Activated CD4-positive, alpha-beta T cell treated with anti-CD3 and anti-CD28 coated beads, Interleukin-2, Interleukin-6, amounts not matched to agents 100 ng/mL and 50 ng/mL, durations not matched to agents 16 hours and 8 hours (primary cell): ENCODE measurements at regions not wholly inside any gene's neighbourhood (a gene's known extent, or its start where the extent isn't known, plus 50 kb on each side); places are given as distances from the start of the nearest gene placed in this dataset.
"Not testable (repeated sequence)": the region's sequence is repeated elsewhere in the genome, so short reads cannot be mapped to it uniquely, and the experiment has no call there.

Experiments used
- DNase-seq: peaks from one replicate; pipeline ENCODE4 v3.0.0-alpha.2; 2020

DNA sequence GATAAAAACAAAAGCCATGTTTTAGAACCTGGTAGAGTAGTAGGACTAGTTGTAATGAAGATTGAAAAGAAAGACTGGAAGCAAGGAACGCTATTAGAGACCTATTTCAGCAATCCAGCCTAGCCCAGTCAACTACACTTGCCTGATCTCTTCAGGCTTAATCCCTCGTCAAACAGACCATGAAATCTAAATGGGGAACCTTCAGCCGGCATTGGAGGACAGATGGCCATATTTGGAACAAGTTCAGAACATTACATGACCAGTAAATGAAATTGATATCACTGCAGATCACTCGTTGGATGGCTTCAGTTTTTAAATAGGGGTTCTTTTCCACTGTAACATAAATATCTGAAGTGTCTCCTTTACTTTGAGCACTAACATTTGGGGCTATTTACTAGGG lies 84.8 kb upstream of the WDR44 start:
- no peak for DNase-seq

DNA sequence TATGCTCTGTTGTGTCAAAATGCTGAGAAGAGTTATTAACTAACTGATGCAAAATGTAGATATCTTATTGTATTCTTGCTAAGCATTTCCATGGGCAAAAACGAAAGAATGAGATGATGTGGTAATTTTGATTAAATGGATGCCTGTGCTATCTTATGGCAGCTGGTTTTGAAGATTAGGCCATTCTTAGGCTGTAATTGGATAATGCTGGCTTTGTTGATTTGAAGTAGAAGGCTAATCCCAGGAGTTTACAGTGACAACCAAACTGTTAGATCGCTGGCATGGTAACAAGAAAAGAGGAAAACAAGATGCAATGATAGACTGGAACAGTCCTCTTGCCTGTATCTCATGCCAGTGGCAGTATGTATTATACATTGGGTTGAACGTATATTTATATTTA lies 74.1 kb upstream of the WDR44 start:
- no peak for DNase-seq

DNA sequence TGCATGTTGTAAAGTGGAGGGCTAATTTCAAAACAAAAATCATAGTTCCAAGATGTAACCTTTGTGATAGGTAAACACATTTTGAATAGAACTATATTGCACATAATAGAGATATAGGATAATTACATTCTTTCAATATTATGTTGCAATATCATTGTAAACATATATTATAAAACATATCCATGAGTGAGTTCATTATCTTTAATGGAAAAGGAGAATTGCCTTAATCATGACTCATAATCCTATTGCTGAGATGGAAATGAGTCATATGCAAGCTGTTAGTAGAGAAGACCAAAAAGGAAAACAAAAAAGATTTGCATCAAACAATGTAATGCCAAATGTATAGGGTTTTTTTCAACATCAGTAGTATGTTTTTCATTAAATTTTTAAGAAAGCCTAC lies 73.7 kb upstream of the WDR44 start:
- DNase-seq = no peak

DNA sequence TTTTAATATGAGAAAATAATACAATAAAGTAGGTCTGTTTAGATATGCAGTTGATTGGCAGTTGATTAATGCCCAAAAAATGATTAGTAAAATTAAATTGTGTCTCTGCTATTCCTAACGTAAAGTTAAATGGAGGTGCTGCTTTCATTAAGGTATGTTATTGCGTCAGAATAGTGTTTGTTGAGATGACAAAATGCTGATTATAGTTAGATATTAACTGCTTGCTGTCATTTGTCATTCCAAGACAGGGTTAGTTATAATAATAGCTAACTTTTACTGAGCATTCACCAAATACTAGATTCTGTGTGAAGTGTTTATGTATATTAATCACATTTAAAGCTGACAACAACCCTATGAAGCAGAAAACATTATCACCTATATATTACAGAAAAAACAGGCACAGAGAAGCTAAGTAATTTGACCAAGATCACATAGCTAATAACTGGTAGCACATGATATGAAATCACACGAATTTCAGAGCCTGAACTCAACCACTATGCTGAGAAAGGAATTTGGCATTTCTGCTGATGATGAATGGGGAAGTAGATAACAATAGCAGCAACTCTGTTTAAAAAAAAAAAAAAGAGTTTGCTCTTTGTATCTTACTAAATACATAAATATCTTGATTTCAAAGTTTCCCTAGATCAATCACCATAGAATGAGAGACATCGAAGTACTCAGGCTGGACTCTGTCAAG lies 59.7 kb upstream of the WDR44 start:
- no peak for DNase-seq

DNA sequence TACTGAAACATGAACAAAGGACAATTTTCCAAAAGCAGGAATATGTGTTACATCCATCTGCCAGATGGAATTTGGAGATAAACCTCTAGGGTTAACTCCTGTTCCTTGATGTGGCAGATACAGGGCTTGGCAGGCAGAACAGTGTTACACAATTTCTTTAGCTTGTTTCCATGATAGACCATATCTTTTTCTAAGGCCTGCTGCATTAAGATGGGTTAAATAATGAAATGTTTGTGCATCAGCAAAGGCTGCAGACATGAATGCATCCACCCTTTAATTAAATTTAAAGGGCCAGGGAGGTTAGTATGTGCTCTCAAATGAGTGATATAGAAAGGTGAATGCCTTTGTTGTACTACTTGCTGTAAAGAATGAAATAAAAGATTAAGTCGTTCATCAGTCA lies 50.1 kb upstream of the WDR44 start:
- not testable (repeated sequence) for DNase-seq
